OCI-LY7 (cell line): ENCODE measurements at regions not wholly inside any gene's neighbourhood (a gene's known extent, or its start where the extent isn't known, plus 50 kb on each side); places are given as distances from the start of the nearest gene placed in this dataset.
"Not testable (repeated sequence)": the region's sequence is repeated elsewhere in the genome, so short reads cannot be mapped to it uniquely, and the experiment has no call there.

Experiments
- BruUV-seq: library from RNA; stranded (reverse); fragments of 400-500 nt; replicated peaks from 2 replicates; lab custom pipeline; 2021; lab: Mats Ljungman, UMichigan
- CTCF ChIA-PET: fragments of 300-600 bp; sonication (Branson Sonifier 250); formaldehyde crosslinking; loops from one replicate; lab custom pipeline; 2022; ENCODE audit warnings: antibody characterized with exemption; ENCODE audit not compliant: unreplicated experiment; lab: Charles Lee
- POLR2A ChIA-PET: fragments of 300-600 bp; sonication (Branson Sonifier 250); formaldehyde crosslinking; loops from one replicate; lab custom pipeline; 2022; ENCODE audit warnings: antibody characterized with exemption; lab: Charles Lee
- DNase-seq: peaks from one replicate; pipeline ENCODE4 v3.0.0-alpha.2; 2015; ENCODE audit warnings: low spot score
- H2AFZ ChIP-seq: fragments of 200-600 bp; sonication (generic), shearing (Covaris generic); 2 replicates; pipeline ENCODE4 v1.6.1; 2014; ENCODE audit warnings: mild to moderate bottlenecking, antibody characterized with exemption, low read length, moderate library complexity
- H3K27ac ChIP-seq: fragments of 200-600 bp; sonication (generic); 2 replicates; pipeline ENCODE4 v1.5.1; 2014; ENCODE audit warnings: mixed run types, low read depth, mild to moderate bottlenecking, moderate library complexity, low read length, inconsistent platforms; ENCODE audit not compliant: poor library complexity, severe bottlenecking
- H3K36me3 ChIP-seq: fragments of 200-600 bp; sonication (generic); 2 replicates; pipeline ENCODE4 v1.6.1; 2014; ENCODE audit warnings: mild to moderate bottlenecking, antibody characterized with exemption, low read length, moderate library complexity, mixed read lengths; ENCODE audit not compliant: insufficient read depth
- H3K4me1 ChIP-seq: fragments of 200-600 bp; sonication (generic); 2 replicates; pipeline ENCODE4 v1.5.1; 2014; ENCODE audit warnings: mild to moderate bottlenecking, low read length; ENCODE audit not compliant: insufficient read depth, poor library complexity, severe bottlenecking
- H3K4me2 ChIP-seq: fragments of 200-600 bp; sonication (generic); 2 replicates; pipeline ENCODE4 v1.6.1; 2014; ENCODE audit warnings: mild to moderate bottlenecking, low read length
- H3K4me3 ChIP-seq: fragments of 200-600 bp; sonication (generic); 2 replicates; pipeline ENCODE4 v1.5.1; 2014; ENCODE audit warnings: mild to moderate bottlenecking, low read depth, low read length; ENCODE audit not compliant: poor library complexity, severe bottlenecking
- H3K79me2 ChIP-seq: fragments of 200-600 bp; sonication (generic); 2 replicates; pipeline ENCODE4 v1.6.1; 2016; ENCODE audit warnings: low read depth, mild to moderate bottlenecking, low read length, moderate library complexity, mixed read lengths; ENCODE audit not compliant: insufficient read depth
- H3K9me2 ChIP-seq: fragments of 200-600 bp; sonication (generic); 2 replicates; pipeline ENCODE4 v1.6.1; 2016; ENCODE audit warnings: mild to moderate bottlenecking, low read length, mixed read lengths; ENCODE audit not compliant: insufficient read depth
- H3K9me3 ChIP-seq: fragments of 200-600 bp; sonication (generic); 2 replicates; pipeline ENCODE4 v1.6.1; 2014; ENCODE audit warnings: mild to moderate bottlenecking, mixed run types, low read length, mixed read lengths
- H4K20me1 ChIP-seq: fragments of 200-600 bp; sonication (generic); 2 replicates; pipeline ENCODE4 v1.6.1; 2014; ENCODE audit warnings: mild to moderate bottlenecking, antibody characterized with exemption, low read length, moderate library complexity, mixed read lengths; ENCODE audit not compliant: insufficient read depth
- EZH2phosphoT487 ChIP-seq: fragments of 200-600 bp; sonication (generic); IDR thresholded peaks from 2 replicates; pipeline ENCODE4 v1.6.1; 2018; ENCODE audit warnings: low read depth, borderline replicate concordance, mild to moderate bottlenecking, mixed run types, antibody characterized with exemption, low read length, moderate library complexity, mixed read lengths
- intact Hi-C: fragments of 100-400 bp; cut with micrococcal nuclease; formaldehyde crosslinking; loops from one replicate; pipeline ENCODE4 v1.10.0; 2022; ENCODE audit not compliant: unreplicated experiment
- TF ChIP-seq, protein P1 (sequence below): fragments of 200-600 bp; sonication (generic); conservative IDR thresholded peaks from 2 replicates; pipeline ENCODE4 v1.5.1; 2014; ENCODE audit warnings: mild to moderate bottlenecking, antibody characterized with exemption, low read length, moderate library complexity, mixed read lengths

GRCh38 chr1:121569428-121569827, 384.7 kb downstream of the SRGAP2C start:
- Histone ChIP-seq H3K27ac (no peak overlapping the region), H3K4me3 (no peak overlapping the region), H3K9me2 (no peaks in the 10 kb centered on the region), H3K4me1 (peaks cover 4% of the 10 kb centered on the region), H3K79me2 (no peaks in the 10 kb centered on the region), H4K20me1 (no peaks in the 10 kb centered on the region), H2AFZ (no peak overlapping the region), H3K36me3 (no peaks in the 10 kb centered on the region), H3K4me2 (no peak overlapping the region), H3K9me3 (no peaks in the 10 kb centered on the region)
- TF ChIP-seq, protein P1, sequence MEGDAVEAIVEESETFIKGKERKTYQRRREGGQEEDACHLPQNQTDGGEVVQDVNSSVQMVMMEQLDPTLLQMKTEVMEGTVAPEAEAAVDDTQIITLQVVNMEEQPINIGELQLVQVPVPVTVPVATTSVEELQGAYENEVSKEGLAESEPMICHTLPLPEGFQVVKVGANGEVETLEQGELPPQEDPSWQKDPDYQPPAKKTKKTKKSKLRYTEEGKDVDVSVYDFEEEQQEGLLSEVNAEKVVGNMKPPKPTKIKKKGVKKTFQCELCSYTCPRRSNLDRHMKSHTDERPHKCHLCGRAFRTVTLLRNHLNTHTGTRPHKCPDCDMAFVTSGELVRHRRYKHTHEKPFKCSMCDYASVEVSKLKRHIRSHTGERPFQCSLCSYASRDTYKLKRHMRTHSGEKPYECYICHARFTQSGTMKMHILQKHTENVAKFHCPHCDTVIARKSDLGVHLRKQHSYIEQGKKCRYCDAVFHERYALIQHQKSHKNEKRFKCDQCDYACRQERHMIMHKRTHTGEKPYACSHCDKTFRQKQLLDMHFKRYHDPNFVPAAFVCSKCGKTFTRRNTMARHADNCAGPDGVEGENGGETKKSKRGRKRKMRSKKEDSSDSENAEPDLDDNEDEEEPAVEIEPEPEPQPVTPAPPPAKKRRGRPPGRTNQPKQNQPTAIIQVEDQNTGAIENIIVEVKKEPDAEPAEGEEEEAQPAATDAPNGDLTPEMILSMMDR = no peak
- no peak for TF ChIP-seq EZH2phosphoT487
- no peak for DNase-seq
- ChIA-PET CTCF (no interaction called here), POLR2A (no interaction called here)
- BruUV-seq = no TSS peak
- intact Hi-C loops = no loop called here

DNA sequence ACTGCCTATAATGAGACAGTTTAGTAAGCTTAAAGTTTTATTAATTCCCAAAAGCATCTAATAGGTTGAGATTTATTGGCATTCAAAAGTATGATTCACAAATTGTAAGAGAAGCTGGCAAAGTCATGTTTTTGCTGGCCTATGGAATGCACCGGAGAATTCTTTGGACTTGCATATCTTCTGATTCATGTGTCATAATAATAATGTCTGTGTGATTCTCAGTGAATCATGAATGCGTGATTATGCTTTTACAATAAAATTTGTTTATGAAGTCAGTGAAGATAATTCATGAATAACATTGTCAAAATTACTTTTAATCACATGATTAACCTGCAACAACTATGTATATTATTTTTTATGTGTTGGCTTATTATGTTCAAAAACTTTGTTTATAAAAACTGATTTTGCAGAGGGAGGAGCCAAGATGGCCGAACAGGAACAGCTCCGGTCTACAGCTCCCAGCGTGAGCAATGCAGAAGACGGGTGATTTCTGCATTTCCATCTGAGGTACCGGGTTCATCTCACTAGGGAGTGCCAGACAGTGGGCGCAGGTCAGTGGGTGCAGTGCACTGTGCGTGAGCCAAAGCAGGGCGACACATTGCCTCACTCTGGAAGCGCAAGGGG, 389.2 kb downstream of the SRGAP2C start:
- H3K4me1 ChIP-seq, POLR2A ChIA-PET, intact Hi-C loops, H3K4me3 ChIP-seq, H3K4me2 ChIP-seq, H3K9me2 ChIP-seq, H3K36me3 ChIP-seq, BruUV-seq, CTCF ChIA-PET, H3K79me2 ChIP-seq, DNase-seq, H3K27ac ChIP-seq, H2AFZ ChIP-seq, H4K20me1 ChIP-seq, H3K9me3 ChIP-seq: not testable (repeated sequence)

DNA sequence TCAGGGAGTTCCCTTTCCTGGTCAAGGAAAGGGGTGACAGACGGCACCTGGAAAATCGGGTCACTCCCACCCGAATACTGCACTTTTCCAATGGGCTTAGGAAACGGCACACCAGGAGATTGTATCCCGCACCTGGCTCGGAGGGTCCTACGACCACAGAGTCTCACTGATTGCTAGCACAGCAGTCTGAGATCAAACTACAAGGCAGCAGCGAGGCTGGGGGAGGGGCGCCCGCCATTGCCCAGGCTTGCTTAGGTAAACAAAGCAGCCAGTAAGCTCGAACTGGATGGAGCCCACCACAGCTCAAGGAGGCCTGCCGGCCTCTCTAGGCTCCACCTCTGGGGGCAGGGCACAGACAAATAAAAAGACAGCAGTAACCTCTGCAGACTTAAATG, 389.7 kb downstream of the SRGAP2C start:
- H3K9me3 ChIP-seq, H3K4me1 ChIP-seq, H3K4me2 ChIP-seq, H3K79me2 ChIP-seq, H3K36me3 ChIP-seq, CTCF ChIA-PET, DNase-seq, POLR2A ChIA-PET, BruUV-seq, H3K27ac ChIP-seq, H2AFZ ChIP-seq, H3K4me3 ChIP-seq, H3K9me2 ChIP-seq, H4K20me1 ChIP-seq, intact Hi-C loops: not testable (repeated sequence)

DNA sequence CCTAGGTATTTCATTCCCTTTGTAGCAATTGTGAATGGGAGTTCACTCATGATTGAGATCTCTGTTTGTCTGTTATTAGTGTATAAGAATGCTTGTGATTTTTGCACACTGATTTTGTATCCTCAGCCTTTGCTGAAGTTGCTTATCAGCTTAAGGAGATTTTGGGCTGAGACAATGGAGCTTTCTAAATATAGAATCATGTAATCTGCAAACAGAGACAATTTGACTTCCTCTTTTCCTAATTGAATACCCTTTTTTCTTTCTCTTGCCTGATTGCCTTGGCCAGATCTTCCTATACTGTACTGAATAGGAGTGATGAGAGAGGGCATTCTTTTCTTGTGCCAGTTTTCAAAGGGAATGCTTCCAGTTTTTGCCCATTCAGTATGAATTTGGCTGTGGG, 398.1 kb downstream of the SRGAP2C start:
- intact Hi-C loops, H3K9me2 ChIP-seq, DNase-seq, H3K27ac ChIP-seq, H3K36me3 ChIP-seq, CTCF ChIA-PET, BruUV-seq, H3K4me3 ChIP-seq, H3K4me2 ChIP-seq, H3K9me3 ChIP-seq, H3K79me2 ChIP-seq, H2AFZ ChIP-seq, H3K4me1 ChIP-seq, H4K20me1 ChIP-seq: not testable (repeated sequence)
- POLR2A ChIA-PET = interaction anchor here (1.0 kb wide), 1 partner anchor 8 kb away, joined by 3 read pairs; no protein-coding TSS in a partner anchor
